ENCODE measurements at regions not wholly inside any gene's neighbourhood (a gene's known extent, or its start where the extent isn't known, plus 50 kb on each side); places are given as distances from the start of the nearest gene placed in this dataset.

DNA sequence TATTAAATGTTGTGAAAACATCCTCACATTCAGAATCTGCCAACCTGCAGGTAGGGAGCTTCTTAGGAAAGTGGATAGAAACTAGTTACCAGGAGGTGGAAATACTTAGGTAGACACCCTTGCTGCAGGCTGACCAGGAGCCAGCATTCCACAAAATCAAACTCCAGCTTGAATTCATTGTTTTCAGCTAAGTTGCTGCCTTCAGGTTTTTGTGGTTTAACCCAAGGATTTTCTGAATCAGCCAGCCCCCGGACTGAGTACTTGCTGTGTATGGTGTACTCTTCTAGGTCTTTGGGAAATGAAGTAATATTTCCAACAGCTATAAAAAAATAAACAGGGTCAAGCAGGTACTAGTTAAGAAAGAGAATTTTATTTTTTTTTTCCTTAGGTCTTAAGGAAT is 192.1 kb upstream of the CHST9 start:
- Histone ChIP-seq H3K4me1 (ENCODE audit: control insufficient read depth in 5 of 5, insufficient read depth in 5 of 5, low read length in 5 of 5) (peaks cover 0 to 1% (median 0%) of the 10 kb centered on the region in 5 donors), H3K27me3 (ENCODE audit: control insufficient read depth in 3 of 3, insufficient read depth in 3 of 3, low read length in 2 of 3) (no peaks in the 10 kb centered on the region), H3K9me3 (ENCODE audit: control insufficient read depth in 4 of 4, insufficient read depth in 3 of 4, low read length in 3 of 4) (peaks cover 0 to 1% (median 0%) of the 10 kb centered on the region in 4 donors), H3K36me3 (ENCODE audit: control insufficient read depth in 4 of 4, insufficient read depth in 4 of 4, low read length in 4 of 4) (no peaks in the 10 kb centered on the region), H3K9ac (ENCODE audit: insufficient read depth in 1 of 2, low read length in 2 of 2) (no peak overlapping the region), H3K4me3 (no peak overlapping the region), H3K27ac (ENCODE audit: low read depth in 1 of 2, low read length in 1 of 2) (no peak overlapping the region)
- TF ChIP-seq, protein P1, sequence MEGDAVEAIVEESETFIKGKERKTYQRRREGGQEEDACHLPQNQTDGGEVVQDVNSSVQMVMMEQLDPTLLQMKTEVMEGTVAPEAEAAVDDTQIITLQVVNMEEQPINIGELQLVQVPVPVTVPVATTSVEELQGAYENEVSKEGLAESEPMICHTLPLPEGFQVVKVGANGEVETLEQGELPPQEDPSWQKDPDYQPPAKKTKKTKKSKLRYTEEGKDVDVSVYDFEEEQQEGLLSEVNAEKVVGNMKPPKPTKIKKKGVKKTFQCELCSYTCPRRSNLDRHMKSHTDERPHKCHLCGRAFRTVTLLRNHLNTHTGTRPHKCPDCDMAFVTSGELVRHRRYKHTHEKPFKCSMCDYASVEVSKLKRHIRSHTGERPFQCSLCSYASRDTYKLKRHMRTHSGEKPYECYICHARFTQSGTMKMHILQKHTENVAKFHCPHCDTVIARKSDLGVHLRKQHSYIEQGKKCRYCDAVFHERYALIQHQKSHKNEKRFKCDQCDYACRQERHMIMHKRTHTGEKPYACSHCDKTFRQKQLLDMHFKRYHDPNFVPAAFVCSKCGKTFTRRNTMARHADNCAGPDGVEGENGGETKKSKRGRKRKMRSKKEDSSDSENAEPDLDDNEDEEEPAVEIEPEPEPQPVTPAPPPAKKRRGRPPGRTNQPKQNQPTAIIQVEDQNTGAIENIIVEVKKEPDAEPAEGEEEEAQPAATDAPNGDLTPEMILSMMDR (IDR thresholded peaks at IDR 0.05; ENCODE audit: control extremely low read depth, extremely low read depth) = no peak
- WGBS, 2 donors = 76 to 79% methylated on average over 1 of the region's 1 CpG
- no peak for ATAC-seq (ENCODE audit: insufficient read depth, low FRiP score)
- DNase-seq = no peak

DNA sequence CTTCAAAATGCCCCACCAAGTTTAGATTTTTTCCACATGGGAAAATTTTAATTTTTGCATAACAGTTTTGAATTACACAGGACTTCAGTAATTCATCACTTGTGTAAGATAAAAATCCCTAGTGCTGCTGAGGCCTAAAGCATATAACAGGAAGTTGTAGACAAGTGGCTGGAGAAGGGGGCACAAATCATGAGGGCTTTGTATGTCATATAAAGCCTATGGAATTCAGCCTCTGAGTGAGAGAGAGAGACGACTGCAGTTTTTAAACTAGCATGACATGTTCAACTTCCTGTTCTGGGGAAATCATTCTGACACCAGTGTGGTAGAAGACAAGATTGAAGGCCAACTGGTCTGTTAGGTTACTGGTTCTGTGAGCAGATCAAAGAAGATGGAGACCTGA is 187.3 kb upstream of the CHST9 start:
- H3K27ac ChIP-seq (ENCODE audit: low read depth in 1 of 2, low read length in 1 of 2) = no peak overlapping the region
- H3K36me3 ChIP-seq (ENCODE audit: control insufficient read depth in 4 of 4, insufficient read depth in 4 of 4, low read length in 4 of 4) = no peaks in the 10 kb centered on the region
- no peak overlapping the region for H3K9ac ChIP-seq (ENCODE audit: insufficient read depth in 1 of 2, low read length in 2 of 2)
- H3K27me3 ChIP-seq (ENCODE audit: control insufficient read depth in 3 of 3, insufficient read depth in 3 of 3, low read length in 2 of 3) = no peaks in the 10 kb centered on the region
- no peak overlapping the region for H3K4me3 ChIP-seq
- no peaks in the 10 kb centered on the region for H3K4me1 ChIP-seq (ENCODE audit: control insufficient read depth in 5 of 5, insufficient read depth in 5 of 5, low read length in 5 of 5)
- H3K9me3 ChIP-seq (ENCODE audit: control insufficient read depth in 4 of 4, insufficient read depth in 3 of 4, low read length in 3 of 4) = peaks cover 0 to 1% (median 0%) of the 10 kb centered on the region in 4 donors
- no peak for ATAC-seq (ENCODE audit: insufficient read depth, low FRiP score)
- TF ChIP-seq, protein P1 (IDR thresholded peaks at IDR 0.05; ENCODE audit: control extremely low read depth, extremely low read depth) = no peak
- no peak for DNase-seq
- WGBS, 2 donors = 16 to 17% methylated on average over 1 of the region's 1 CpG

DNA sequence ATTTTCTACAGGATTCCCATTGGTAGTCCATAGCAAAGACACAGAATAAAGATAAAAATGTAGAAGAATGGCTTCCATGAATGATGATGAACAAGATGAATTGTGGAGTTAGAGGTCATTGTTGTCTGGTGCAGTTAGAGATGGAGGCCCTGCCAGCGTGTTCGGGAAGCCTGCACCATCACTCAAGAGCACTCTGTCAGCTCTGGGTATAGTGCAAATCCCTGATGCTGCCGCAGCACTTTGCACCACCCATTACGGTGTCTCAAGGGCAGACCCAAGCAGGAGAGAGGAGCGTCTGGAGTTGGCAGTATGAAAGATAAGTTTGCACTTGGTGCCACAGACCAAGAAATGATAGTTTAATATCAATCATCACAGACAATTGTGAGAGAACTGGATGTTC is 181.6 kb upstream of the CHST9 start:
- Histone ChIP-seq H3K9me3 (ENCODE audit: control insufficient read depth in 4 of 4, insufficient read depth in 3 of 4, low read length in 3 of 4) (no peaks in the 10 kb centered on the region), H3K4me3 (no peak overlapping the region), H3K27me3 (ENCODE audit: control insufficient read depth in 3 of 3, insufficient read depth in 3 of 3, low read length in 2 of 3) (no peaks in the 10 kb centered on the region), H3K27ac (ENCODE audit: low read depth in 1 of 2, low read length in 1 of 2) (no peak overlapping the region), H3K36me3 (ENCODE audit: control insufficient read depth in 4 of 4, insufficient read depth in 4 of 4, low read length in 4 of 4) (no peaks in the 10 kb centered on the region), H3K4me1 (ENCODE audit: control insufficient read depth in 5 of 5, insufficient read depth in 5 of 5, low read length in 5 of 5) (no peaks in the 10 kb centered on the region), H3K9ac (ENCODE audit: insufficient read depth in 1 of 2, low read length in 2 of 2) (no peak overlapping the region)
- TF ChIP-seq, protein P1 (IDR thresholded peaks at IDR 0.05; ENCODE audit: control extremely low read depth, extremely low read depth) = no peak
- 78 to 87% methylated on average over 5 of the region's 5 CpGs for WGBS, 2 donors
- no peak for ATAC-seq (ENCODE audit: insufficient read depth, low FRiP score)
- no peak for DNase-seq

DNA sequence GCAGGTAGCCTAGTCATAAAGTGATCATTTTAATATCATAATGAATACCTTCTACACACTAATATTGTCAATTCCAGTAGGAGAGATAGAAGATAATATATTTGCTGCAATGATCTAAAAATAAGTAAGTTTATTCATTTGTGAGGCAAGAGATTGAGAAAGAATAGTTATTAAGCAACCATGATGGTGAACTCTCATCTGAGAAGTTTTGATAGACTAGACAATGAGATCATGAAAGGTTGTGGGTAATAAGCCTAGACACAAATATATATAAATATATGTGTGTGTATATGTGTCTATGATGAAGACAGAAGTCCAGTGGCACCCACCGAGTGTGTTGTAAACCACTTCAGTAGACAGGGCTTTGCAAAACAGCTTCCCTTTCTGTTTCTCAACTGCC is 181.0 kb upstream of the CHST9 start:
- Histone ChIP-seq H3K27ac (ENCODE audit: low read depth in 1 of 2, low read length in 1 of 2) (no peak overlapping the region), H3K36me3 (ENCODE audit: control insufficient read depth in 4 of 4, insufficient read depth in 4 of 4, low read length in 4 of 4) (no peaks in the 10 kb centered on the region), H3K9ac (ENCODE audit: insufficient read depth in 1 of 2, low read length in 2 of 2) (no peak overlapping the region), H3K9me3 (ENCODE audit: control insufficient read depth in 4 of 4, insufficient read depth in 3 of 4, low read length in 3 of 4) (no peaks in the 10 kb centered on the region), H3K27me3 (ENCODE audit: control insufficient read depth in 3 of 3, insufficient read depth in 3 of 3, low read length in 2 of 3) (no peaks in the 10 kb centered on the region), H3K4me1 (ENCODE audit: control insufficient read depth in 5 of 5, insufficient read depth in 5 of 5, low read length in 5 of 5) (no peaks in the 10 kb centered on the region), H3K4me3 (no peak overlapping the region)
- TF ChIP-seq, protein P1 (IDR thresholded peaks at IDR 0.05; ENCODE audit: control extremely low read depth, extremely low read depth) = no peak
- no peak for DNase-seq
- ATAC-seq (ENCODE audit: insufficient read depth, low FRiP score) = no peak
- WGBS, 2 donors = 58 to 84% methylated on average over 1 of the region's 1 CpG

Data from lung (tissue), 11 donors.